ENCODE measurements at regions not wholly inside any gene's neighbourhood (a gene's known extent, or its start where the extent isn't known, plus 50 kb on each side); places are given as distances from the start of the nearest gene placed in this dataset.

GRCh38 chr7:68438811-68439210 is 1159.5 kb upstream of the AUTS2 start:
- Histone ChIP-seq H3K4ac (ENCODE audit: low read depth, low read length) (no peak overlapping the region), H3K27me3 (ENCODE audit: insufficient read depth, low read length, poor library complexity) (no peaks in the 10 kb centered on the region), H2BK15ac (replicated peaks; ENCODE audit: low read depth) (no peak overlapping the region), H3K79me2 (ENCODE audit: control insufficient read depth, insufficient read depth, low read length) (no peaks in the 10 kb centered on the region), H3K27ac (ENCODE audit: low read depth, low read length) (no peak overlapping the region), H2BK5ac (ENCODE audit: low read length) (no peak overlapping the region), H3K4me2 (ENCODE audit: low read length) (no peak overlapping the region), H4K8ac (ENCODE audit: low read depth, low read length) (no peak overlapping the region), H2BK120ac (ENCODE audit: low read depth, low read length) (no peak overlapping the region), H4K5ac (ENCODE audit: low read length) (no peak overlapping the region), H3K79me1 (ENCODE audit: low read length) (no peaks in the 10 kb centered on the region), H3K4me1 (ENCODE audit: control insufficient read depth, low read depth, low read length) (no peaks in the 10 kb centered on the region), H3K18ac (ENCODE audit: low read length) (no peak overlapping the region), H3K23ac (ENCODE audit: low read length) (no peak overlapping the region), H3K56ac (ENCODE audit: low read length) (no peak overlapping the region), H3K4me3 (ENCODE audit: low read length) (no peak overlapping the region), H3K36me3 (ENCODE audit: control insufficient read depth, insufficient read depth, low read length) (no peaks in the 10 kb centered on the region), H2AK5ac (ENCODE audit: low read length) (no peak overlapping the region), H3K9ac (ENCODE audit: low read length) (no peak overlapping the region)
- DNase-seq: no peak

DNA sequence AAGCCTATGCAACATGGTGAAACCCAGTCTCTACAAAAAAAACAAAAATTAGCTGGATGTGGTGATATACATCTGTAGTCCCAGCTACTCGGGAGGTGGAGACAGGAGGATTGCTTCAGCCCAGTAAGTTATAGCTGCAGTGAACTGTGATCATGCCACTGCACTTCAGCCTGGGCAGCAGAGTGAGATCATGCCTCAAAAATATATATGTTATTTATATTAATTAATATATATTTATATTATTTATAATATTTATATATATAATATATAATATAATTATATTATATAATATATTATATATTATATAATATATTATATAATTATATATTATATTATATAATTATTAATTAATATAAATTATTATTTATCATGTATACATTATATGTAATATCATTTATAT is 1158.4 kb upstream of the AUTS2 start:
- no peak for DNase-seq
- Histone ChIP-seq H2BK15ac (replicated peaks; ENCODE audit: low read depth) (no peak overlapping the region), H4K8ac (ENCODE audit: low read depth, low read length) (no peak overlapping the region), H3K27ac (ENCODE audit: low read depth, low read length) (no peak overlapping the region), H3K56ac (ENCODE audit: low read length) (no peak overlapping the region), H3K79me1 (ENCODE audit: low read length) (no peaks in the 10 kb centered on the region), H3K4me2 (ENCODE audit: low read length) (no peak overlapping the region), H3K27me3 (ENCODE audit: insufficient read depth, low read length, poor library complexity) (no peaks in the 10 kb centered on the region), H3K36me3 (ENCODE audit: control insufficient read depth, insufficient read depth, low read length) (no peaks in the 10 kb centered on the region), H3K79me2 (ENCODE audit: control insufficient read depth, insufficient read depth, low read length) (no peaks in the 10 kb centered on the region), H2BK5ac (ENCODE audit: low read length) (no peak overlapping the region), H2BK120ac (ENCODE audit: low read depth, low read length) (no peak overlapping the region), H3K4me3 (ENCODE audit: low read length) (no peak overlapping the region), H3K18ac (ENCODE audit: low read length) (no peak overlapping the region), H3K23ac (ENCODE audit: low read length) (no peak overlapping the region), H3K4me1 (ENCODE audit: control insufficient read depth, low read depth, low read length) (no peaks in the 10 kb centered on the region), H2AK5ac (ENCODE audit: low read length) (no peak overlapping the region), H3K9ac (ENCODE audit: low read length) (no peak overlapping the region), H4K5ac (ENCODE audit: low read length) (no peak overlapping the region), H3K4ac (ENCODE audit: low read depth, low read length) (no peak overlapping the region)
- WGBS (ENCODE audit: extremely low coverage, insufficient coverage, low lambda C conversion rate): no CpG with 5 or more reads among the region's 1 CpG

DNA sequence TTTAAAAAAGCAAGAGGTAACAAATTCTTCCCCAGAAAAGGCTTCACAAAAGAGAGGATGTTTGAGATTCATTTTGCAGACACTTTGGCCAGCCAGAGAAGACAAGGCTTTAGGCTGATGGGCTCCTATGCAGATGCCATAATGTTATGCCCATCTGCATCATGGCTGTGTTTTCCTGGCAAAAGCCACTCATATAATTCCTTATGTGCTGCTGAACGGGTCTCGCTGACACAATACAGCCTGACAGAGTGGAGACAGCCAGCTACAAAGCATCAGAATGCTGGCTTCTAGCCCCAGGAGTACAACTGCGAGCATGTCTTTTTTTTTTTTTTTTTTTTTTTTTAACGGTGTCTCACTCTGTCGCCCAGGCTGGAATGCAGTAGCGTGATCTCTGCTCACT is 1157.4 kb upstream of the AUTS2 start:
- Histone ChIP-seq H2BK15ac (replicated peaks; ENCODE audit: low read depth) (no peak overlapping the region), H3K4me1 (ENCODE audit: control insufficient read depth, low read depth, low read length) (no peaks in the 10 kb centered on the region), H3K79me1 (ENCODE audit: low read length) (no peaks in the 10 kb centered on the region), H3K27me3 (ENCODE audit: insufficient read depth, low read length, poor library complexity) (no peaks in the 10 kb centered on the region), H3K79me2 (ENCODE audit: control insufficient read depth, insufficient read depth, low read length) (no peaks in the 10 kb centered on the region), H2BK120ac (ENCODE audit: low read depth, low read length) (no peak overlapping the region), H3K4ac (ENCODE audit: low read depth, low read length) (no peak overlapping the region), H4K5ac (ENCODE audit: low read length) (no peak overlapping the region), H3K23ac (ENCODE audit: low read length) (no peak overlapping the region), H2AK5ac (ENCODE audit: low read length) (no peak overlapping the region), H2BK5ac (ENCODE audit: low read length) (no peak overlapping the region), H3K36me3 (ENCODE audit: control insufficient read depth, insufficient read depth, low read length) (no peaks in the 10 kb centered on the region), H3K4me2 (ENCODE audit: low read length) (no peak overlapping the region), H3K4me3 (ENCODE audit: low read length) (no peak overlapping the region), H3K27ac (ENCODE audit: low read depth, low read length) (no peak overlapping the region), H3K56ac (ENCODE audit: low read length) (no peak overlapping the region), H3K9ac (ENCODE audit: low read length) (no peak overlapping the region), H4K8ac (ENCODE audit: low read depth, low read length) (no peak overlapping the region), H3K18ac (ENCODE audit: low read length) (no peak overlapping the region)
- WGBS (ENCODE audit: extremely low coverage, insufficient coverage, low lambda C conversion rate): no CpG with 5 or more reads among the region's 6 CpGs
- DNase-seq: no peak

DNA sequence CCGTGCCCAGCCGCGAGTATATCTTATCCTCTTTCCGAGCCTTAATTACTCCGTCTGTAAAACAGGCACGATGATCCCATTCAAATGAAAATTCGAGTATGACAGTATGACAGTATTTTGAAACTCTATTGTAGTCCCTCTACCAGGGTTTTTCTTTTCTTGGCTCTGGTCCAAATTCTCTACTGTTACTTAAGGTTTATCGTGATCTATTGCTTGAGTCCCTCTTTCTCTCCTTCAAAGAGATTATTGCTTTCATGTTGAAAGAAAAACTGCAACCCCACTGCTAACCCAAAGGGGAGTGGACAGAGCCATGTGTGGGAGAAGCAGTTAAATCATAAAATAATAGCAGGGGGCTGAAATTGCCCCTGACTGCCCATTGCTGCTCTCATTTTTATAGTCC is 1156.6 kb upstream of the AUTS2 start:
- WGBS (ENCODE audit: extremely low coverage, insufficient coverage, low lambda C conversion rate): no CpG with 5 or more reads among the region's 8 CpGs
- no peak overlapping the region for H2BK5ac ChIP-seq (ENCODE audit: low read length)
- H3K4me3 ChIP-seq (ENCODE audit: low read length): no peak overlapping the region
- DNase-seq: no peak
- H3K23ac ChIP-seq (ENCODE audit: low read length): no peak overlapping the region
- H3K4me1 ChIP-seq (ENCODE audit: control insufficient read depth, low read depth, low read length): no peaks in the 10 kb centered on the region
- no peak overlapping the region for H3K27ac ChIP-seq (ENCODE audit: low read depth, low read length)
- no peaks in the 10 kb centered on the region for H3K27me3 ChIP-seq (ENCODE audit: insufficient read depth, low read length, poor library complexity)
- no peak overlapping the region for H2BK120ac ChIP-seq (ENCODE audit: low read depth, low read length)
- no peak overlapping the region for H4K8ac ChIP-seq (ENCODE audit: low read depth, low read length)
- H3K56ac ChIP-seq (ENCODE audit: low read length): no peak overlapping the region
- H3K79me2 ChIP-seq (ENCODE audit: control insufficient read depth, insufficient read depth, low read length): no peaks in the 10 kb centered on the region
- no peaks in the 10 kb centered on the region for H3K79me1 ChIP-seq (ENCODE audit: low read length)
- H3K4me2 ChIP-seq (ENCODE audit: low read length): no peak overlapping the region
- H3K9ac ChIP-seq (ENCODE audit: low read length): no peak overlapping the region
- H3K18ac ChIP-seq (ENCODE audit: low read length): no peak overlapping the region
- H2AK5ac ChIP-seq (ENCODE audit: low read length): no peak overlapping the region
- H4K5ac ChIP-seq (ENCODE audit: low read length): no peak overlapping the region
- H2BK15ac ChIP-seq (replicated peaks; ENCODE audit: low read depth): no peak overlapping the region
- no peak overlapping the region for H3K4ac ChIP-seq (ENCODE audit: low read depth, low read length)
- no peaks in the 10 kb centered on the region for H3K36me3 ChIP-seq (ENCODE audit: control insufficient read depth, insufficient read depth, low read length)

- H3K4me3 ChIP-seq (ENCODE audit: low read length): no peak overlapping the region
- H2BK15ac ChIP-seq (replicated peaks; ENCODE audit: low read depth): no peak overlapping the region
- H3K18ac ChIP-seq (ENCODE audit: low read length): no peak overlapping the region
- no peak overlapping the region for H3K4me2 ChIP-seq (ENCODE audit: low read length)
- H3K79me2 ChIP-seq (ENCODE audit: control insufficient read depth, insufficient read depth, low read length): no peaks in the 10 kb centered on the region
- H3K36me3 ChIP-seq (ENCODE audit: control insufficient read depth, insufficient read depth, low read length): no peaks in the 10 kb centered on the region
- no peak for DNase-seq
- no CpG with 5 or more reads among the region's 6 CpGs for WGBS (ENCODE audit: extremely low coverage, insufficient coverage, low lambda C conversion rate)
- no peak overlapping the region for H2BK120ac ChIP-seq (ENCODE audit: low read depth, low read length)
- no peaks in the 10 kb centered on the region for H3K79me1 ChIP-seq (ENCODE audit: low read length)
- no peak overlapping the region for H3K27ac ChIP-seq (ENCODE audit: low read depth, low read length)
- no peak overlapping the region for H3K23ac ChIP-seq (ENCODE audit: low read length)
- no peaks in the 10 kb centered on the region for H3K27me3 ChIP-seq (ENCODE audit: insufficient read depth, low read length, poor library complexity)
- no peak overlapping the region for H2BK5ac ChIP-seq (ENCODE audit: low read length)
- no peak overlapping the region for H4K5ac ChIP-seq (ENCODE audit: low read length)
- H2AK5ac ChIP-seq (ENCODE audit: low read length): no peak overlapping the region
- H3K9ac ChIP-seq (ENCODE audit: low read length): no peak overlapping the region
- no peak overlapping the region for H3K4ac ChIP-seq (ENCODE audit: low read depth, low read length)
- H3K4me1 ChIP-seq (ENCODE audit: control insufficient read depth, low read depth, low read length): no peaks in the 10 kb centered on the region
- H3K56ac ChIP-seq (ENCODE audit: low read length): no peak overlapping the region
- no peak overlapping the region for H4K8ac ChIP-seq (ENCODE audit: low read depth, low read length)
Observed at GRCh38 chr7:68442931-68443631, 1155.2 kb upstream of the AUTS2 start.

- Histone ChIP-seq H3K27me3 (ENCODE audit: insufficient read depth, low read length, poor library complexity) (no peaks in the 10 kb centered on the region), H3K9ac (ENCODE audit: low read length) (no peak overlapping the region), H2BK15ac (replicated peaks; ENCODE audit: low read depth) (no peak overlapping the region), H3K79me1 (ENCODE audit: low read length) (no peaks in the 10 kb centered on the region), H3K36me3 (ENCODE audit: control insufficient read depth, insufficient read depth, low read length) (no peaks in the 10 kb centered on the region), H2AK5ac (ENCODE audit: low read length) (no peak overlapping the region), H4K5ac (ENCODE audit: low read length) (no peak overlapping the region), H3K27ac (ENCODE audit: low read depth, low read length) (no peak overlapping the region), H3K4me3 (ENCODE audit: low read length) (no peak overlapping the region), H3K23ac (ENCODE audit: low read length) (no peak overlapping the region), H3K56ac (ENCODE audit: low read length) (no peak overlapping the region), H3K79me2 (ENCODE audit: control insufficient read depth, insufficient read depth, low read length) (no peaks in the 10 kb centered on the region), H4K8ac (ENCODE audit: low read depth, low read length) (no peak overlapping the region), H2BK120ac (ENCODE audit: low read depth, low read length) (no peak overlapping the region), H3K4ac (ENCODE audit: low read depth, low read length) (no peak overlapping the region), H3K4me2 (ENCODE audit: low read length) (no peak overlapping the region), H3K4me1 (ENCODE audit: control insufficient read depth, low read depth, low read length) (no peaks in the 10 kb centered on the region), H2BK5ac (ENCODE audit: low read length) (no peak overlapping the region), H3K18ac (ENCODE audit: low read length) (no peak overlapping the region)
- DNase-seq: no peak
- WGBS (ENCODE audit: extremely low coverage, insufficient coverage, low lambda C conversion rate): 100% methylated on average over 2 of the region's 2 CpGs
Observed at GRCh38 chr7:68444042-68444441, 1154.2 kb upstream of the AUTS2 start.
